Peyer's patch (tissue), 4 donors: ENCODE measurements at regions not wholly inside any gene's neighbourhood (a gene's known extent, or its start where the extent isn't known, plus 50 kb on each side); places are given as distances from the start of the nearest gene placed in this dataset.

Experiments
- CTCF ChIP-seq, 6 experiments: fragments of 450-650 bp in 4 of 6; fragments of 200-600 bp in 2 of 6; sonication (generic) in 1 of 6; IDR thresholded peaks; one replicate each; pipeline ENCODE4 v1.5.1; 2017 to 2019; ENCODE audit warnings: antibody characterized with exemption in 6 of 6, mild to moderate bottlenecking in 3 of 6, moderate library complexity in 1 of 6
- POLR2A ChIP-seq, 2 donors: fragments of 450-650 bp; IDR thresholded peaks; one replicate each; pipeline ENCODE4 v1.5.1; 2017; ENCODE audit warnings: antibody characterized with exemption in 2 of 2, mild to moderate bottlenecking in 2 of 2, moderate library complexity in 2 of 2

- TF ChIP-seq CTCF (IDR thresholded peaks at IDR 0.05) (no peak), POLR2A (IDR thresholded peaks at IDR 0.05) (no peak)
Measured at GRCh38 chr16:85495823-85496538, 117.1 kb upstream of the GSE1 start.
